Fibroblast of lung (primary cell): ENCODE measurements at regions not wholly inside any gene's neighbourhood (a gene's known extent, or its start where the extent isn't known, plus 50 kb on each side); places are given as distances from the start of the nearest gene placed in this dataset.

Source experiments
- CTCF ChIP-seq, 2 donors: IDR thresholded peaks in 1 of 2; conservative IDR thresholded peaks in 1 of 2; 1 replicate in 1 of 2; 2 replicates in 1 of 2; pipeline ENCODE4 v1.5.1; 2011 to 2012; ENCODE audit warnings: low read length in 2 of 2, control low read depth in 1 of 2, inconsistent platforms in 1 of 2, low read depth in 1 of 2, mild to moderate bottlenecking in 1 of 2
- EZH2 ChIP-seq: IDR thresholded peaks from 2 replicates; pipeline ENCODE4 v1.5.1; 2012; ENCODE audit warnings: low read length, control low read depth, mild to moderate bottlenecking; ENCODE audit errors: missing control alignments

- TF ChIP-seq CTCF (conservative IDR thresholded peaks at IDR 0.05 in 1 of 2, IDR thresholded peaks at IDR 0.05 in 1 of 2; ENCODE audit: low read depth in 1 of 2, low read length in 2 of 2) (no peak), EZH2 (no peak)
Observed at GRCh38 chr7:84746353-84746752, 440.5 kb downstream of the SEMA3D start.
